Iris pigment epithelial cell (primary cell): ENCODE measurements at regions not wholly inside any gene's neighbourhood (a gene's known extent, or its start where the extent isn't known, plus 50 kb on each side); places are given as distances from the start of the nearest gene placed in this dataset.

Source experiments
- DNase-seq: peaks from one replicate; pipeline ENCODE4 v3.0.0-alpha.2; 2011; ENCODE audit warnings: low read depth

DNA sequence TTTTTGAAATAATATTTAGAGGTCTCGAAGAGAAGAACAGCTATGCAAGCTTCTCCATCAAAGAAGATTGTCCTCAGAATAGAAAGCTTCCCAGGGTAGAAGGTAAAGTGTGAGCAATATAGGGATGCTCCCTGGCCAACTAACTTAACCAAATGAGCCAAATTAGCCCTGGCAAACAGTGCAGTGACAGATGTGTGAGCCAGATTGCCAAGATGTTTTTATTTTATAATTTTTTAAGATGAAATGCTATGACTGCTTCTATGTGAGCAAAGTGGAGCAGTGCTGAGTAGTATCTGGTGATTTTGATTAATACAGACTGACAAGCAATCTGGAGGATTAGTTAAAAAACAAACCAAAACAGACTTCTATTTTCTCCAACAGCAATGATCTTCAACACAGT is 202.1 kb downstream of the NOVA1 start:
- no peak for DNase-seq

DNA sequence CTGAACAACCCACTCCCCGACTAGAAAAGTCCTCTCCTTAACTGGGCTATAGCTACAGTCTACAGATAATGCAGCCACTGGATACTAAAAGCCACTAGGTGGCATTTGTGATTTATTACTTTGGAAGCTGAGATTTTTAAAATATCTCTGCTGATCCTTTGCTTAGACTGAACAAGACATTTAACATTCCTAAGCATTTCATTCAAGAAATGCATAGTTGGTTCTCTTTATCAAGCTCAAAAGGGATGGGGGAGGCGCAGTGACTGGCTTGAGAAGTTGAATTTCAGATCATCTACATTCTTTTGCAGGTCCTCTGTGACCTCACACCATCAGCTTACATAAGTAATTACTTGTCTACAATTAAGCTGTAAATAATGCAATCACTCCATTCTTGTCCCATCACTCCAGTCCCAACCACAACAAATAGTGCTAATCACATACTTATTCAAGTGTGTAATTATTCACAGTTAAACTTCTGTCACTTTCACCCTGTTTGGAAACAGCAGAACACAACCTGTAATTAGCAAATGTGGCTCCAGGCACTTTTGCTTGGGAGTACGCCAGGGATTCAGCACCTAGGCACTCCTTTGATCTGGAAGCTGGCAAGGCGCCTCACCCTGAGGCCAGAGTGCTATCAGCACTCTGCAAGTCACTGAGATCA is 203.6 kb downstream of the NOVA1 start:
- peak; percentile 35 for DNase-seq

DNA sequence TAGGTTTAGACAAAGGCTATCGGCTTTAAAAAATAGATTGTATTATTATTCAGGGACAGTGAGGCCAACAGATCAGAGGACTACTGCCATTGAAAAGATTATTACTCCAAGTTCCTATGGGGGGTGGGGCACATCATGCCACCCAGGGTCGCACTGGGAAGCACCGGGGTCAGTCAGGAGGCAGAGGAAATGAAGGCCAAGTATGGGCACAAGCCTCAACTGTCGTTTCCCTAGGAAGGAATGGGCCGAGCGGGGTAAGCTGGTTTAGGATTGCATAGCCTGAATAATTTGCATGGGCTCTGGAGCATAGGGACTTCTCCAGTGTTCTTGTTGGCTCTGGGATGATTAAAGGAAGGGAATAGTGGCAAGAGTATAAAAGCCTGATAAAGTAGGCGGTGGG is 205.3 kb downstream of the NOVA1 start:
- DNase-seq, result no peak

DNA sequence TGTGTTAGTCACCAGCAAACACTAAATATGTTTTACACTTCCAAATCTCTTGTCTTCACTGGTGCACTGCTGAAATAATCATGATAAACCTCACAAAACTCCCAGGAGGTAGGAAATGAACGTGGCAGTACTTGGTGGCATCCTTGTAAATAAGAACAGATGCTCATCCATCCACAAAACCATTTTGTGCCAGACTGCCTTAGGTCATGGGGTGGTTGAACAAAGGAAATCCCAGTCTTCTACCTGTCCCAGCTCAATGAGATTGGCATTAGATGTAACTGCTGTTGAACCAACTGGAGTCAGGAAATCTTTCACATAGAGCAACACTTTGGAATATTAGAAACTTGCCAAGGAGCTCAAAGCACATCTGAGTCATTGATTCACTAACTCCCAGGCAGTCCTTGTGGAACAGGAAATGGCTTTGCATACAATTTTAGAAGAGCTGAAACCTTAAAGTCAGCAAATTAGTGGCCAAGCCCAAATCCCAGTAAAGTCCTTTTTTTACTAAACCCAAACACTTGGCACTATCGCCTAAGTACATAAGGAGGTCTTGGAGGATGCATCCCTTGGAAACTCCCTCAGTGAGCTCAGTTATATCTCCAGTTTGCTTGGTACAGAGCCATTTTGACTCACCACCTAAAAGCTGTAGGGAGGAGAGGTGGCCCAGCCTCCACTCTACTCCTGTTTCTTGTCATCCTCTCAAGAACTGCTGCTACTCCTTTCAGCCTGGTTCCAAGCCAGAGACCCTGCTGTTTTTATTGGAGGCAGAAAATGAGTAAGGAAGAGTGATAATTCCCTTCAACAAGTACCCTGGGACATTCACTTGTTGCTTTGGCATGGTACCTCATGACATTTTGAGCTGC is 208.0 kb downstream of the NOVA1 start:
- DNase-seq, result peak; percentile 35

DNA sequence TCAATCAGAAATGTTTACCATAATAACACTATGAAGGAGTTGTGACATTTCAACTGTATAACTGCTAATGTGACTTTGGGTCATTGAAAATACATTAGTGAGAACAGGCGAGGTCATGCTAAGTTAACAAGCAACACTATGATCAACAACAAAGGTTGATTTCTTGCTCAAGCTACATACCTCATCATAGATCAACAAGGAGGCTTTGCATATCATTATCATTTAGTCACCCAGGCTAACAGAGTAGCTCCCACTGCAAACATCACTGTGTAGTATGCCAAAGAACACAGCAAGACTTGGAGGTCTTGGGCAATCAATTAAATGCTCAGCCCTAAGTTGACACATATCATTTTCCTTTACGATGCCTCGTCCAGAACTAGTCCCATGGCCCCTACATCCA is 212.5 kb downstream of the NOVA1 start:
- no peak for DNase-seq

DNA sequence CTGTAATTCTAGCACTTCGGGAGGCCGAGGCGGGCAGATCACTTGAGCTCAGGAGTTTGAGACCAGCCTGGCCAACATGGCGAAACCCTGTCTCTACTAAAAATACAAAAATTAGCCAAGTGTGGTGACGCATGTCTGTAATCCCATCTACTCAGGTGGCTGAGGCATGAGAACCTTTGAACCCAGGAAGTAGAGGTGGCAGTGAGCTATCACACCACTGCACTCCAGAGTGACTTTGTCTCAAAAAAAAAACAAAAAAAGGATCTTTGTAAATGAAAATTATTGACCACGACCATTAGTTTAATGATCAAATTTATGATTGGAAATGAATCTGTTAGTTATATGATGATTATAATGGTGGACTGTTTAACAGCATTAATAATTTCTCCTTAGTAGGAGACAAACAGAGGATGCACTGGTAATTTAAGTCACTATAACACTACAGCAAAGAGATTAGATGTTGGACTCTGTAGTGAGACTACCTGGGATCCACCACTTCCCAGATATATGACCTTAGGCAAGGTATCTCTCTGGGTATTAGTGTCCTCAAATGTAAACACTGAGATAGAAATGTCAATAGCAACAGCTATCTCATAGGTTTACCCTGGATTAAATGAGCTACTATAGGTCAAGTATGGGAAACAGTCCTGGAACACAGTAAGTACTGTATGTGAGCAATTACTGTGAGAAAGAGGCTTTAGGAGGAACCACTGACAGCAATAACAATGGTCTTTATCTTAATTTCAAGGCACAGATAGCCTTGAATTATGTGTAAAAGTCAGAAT is 214.7 kb downstream of the NOVA1 start:
- no peak for DNase-seq

DNA sequence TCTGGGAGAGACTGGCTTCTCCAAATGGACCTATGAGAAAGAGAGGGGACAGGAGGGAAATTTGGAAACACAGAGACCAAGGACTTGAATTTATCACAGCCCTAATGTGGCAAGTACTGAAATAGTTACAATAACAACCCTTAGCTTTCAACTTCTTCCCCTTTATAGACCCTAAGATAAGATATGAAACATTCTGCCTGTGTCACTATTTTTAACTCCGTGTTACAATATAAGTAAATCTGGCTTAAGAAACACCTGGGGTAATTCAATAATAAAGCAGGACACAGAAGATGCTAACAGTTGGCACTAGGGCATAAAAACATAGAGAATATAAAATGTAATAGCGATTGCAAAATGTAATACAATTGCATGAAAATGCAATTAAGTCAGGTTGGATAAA is 216.4 kb downstream of the NOVA1 start:
- DNase-seq, result no peak

DNA sequence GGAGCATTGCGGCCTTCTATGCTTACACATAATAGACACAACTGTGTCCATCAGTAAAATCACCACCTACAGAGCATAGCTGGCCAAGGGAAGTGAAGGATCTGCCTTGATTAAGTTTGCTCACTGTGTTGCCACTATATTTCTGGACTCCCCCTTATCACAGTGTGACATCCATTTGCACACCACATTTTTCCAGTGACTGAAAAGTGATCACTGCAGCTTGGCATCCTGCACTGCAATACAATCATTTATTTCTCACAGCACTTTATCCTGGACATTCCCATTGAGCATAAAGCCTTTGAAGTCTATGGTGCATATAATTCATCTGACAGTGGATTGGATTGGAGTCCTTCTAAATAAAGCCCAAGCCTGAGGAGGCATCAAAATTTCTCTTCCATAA is 217.2 kb downstream of the NOVA1 start:
- DNase-seq, result no peak

DNA sequence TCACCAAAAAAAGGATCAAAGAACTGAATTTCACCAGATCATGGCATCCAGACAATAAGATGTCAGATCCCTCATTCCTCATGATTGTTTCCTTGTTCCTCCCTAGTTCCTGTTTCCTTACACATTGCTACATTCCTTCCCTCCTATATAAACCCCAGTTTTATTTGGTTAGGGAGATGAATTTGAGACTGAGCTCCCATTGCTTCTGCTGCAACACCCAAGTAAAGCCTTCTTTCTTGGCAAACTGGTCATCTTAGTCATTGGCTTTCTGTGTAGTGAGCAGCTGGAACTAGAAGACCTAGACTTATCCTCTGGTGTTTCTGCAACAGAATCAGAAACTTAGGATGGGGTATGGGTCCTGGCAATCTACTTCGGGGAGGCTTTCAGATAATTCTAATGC is 217.9 kb downstream of the NOVA1 start:
- no peak for DNase-seq

DNA sequence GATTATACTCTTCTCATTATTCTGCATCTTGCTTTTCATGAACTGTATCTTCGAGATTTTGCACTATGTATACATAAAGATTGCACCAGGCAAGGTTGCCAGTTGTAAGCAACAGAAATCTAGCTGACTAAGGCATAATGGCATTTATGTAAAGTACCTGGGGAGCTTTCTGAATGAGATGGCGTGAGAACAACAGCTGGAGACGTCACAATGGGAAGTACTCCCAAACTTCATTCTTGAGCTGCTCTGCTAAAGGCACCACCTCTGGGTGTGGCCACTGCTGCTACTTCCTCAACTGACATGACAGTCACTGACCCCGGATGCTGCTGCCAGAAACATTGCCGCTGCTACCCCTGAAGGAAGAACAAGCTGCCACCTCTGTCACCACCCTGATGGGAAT is 220.7 kb downstream of the NOVA1 start:
- DNase-seq, result no peak

DNA sequence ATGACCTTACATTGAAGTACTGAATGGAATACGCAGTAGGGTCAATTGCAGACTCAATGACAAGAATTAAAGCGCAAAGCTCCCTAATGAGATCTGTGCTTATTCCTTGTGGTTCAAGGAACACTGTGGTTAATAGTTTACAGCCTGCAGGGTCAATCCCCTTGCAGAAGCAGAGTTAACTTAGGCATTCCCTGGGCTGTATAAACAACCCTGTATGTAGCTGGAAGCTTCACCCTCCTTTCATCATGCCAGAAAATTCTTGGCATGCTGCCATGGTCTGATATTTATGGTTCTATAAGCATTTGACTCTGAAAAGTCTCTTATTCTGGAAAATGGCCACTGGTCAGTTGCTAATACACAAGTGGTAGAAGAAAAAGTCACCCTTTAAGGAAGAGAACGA is 227.7 kb downstream of the NOVA1 start:
- DNase-seq, result peak; percentile 60

DNA sequence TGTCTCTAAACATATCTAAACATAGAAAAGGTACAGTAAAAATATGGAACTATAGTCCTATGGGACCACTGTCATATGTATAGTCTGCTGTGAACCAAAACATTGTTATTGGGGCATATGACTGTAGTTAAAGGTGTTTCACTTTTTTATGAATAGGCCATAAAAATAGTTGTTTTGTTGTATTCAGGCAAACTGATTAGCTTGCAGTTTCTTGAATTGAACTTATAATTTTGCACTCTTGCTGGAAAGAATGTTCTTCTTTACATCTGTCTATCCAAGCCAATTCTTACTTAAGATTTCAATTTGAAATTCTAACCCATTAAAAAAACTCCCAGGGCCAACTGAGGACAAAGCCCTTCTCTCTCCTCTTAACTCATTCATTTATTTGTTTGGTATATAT is 234.1 kb downstream of the NOVA1 start:
- DNase-seq, result no peak

DNA sequence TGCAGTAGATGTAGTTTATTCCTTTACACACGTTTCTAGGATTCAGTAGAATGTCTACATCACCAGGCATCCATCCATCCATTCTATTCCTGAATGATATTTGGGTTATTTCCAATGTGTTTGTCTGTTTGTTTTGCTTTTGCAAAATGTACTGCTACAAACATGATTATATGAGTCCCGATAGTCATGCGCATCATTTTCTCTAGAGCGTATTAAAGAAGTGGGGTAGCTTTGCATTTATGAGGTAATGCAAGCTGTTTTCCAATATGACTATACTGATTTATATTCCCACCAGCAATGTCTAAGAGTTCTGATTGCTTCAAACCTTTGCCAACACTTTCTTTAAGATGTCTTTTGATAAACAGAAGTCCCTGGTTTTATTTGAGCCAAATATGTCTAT is 253.2 kb downstream of the NOVA1 start:
- DNase-seq, result no peak

DNA sequence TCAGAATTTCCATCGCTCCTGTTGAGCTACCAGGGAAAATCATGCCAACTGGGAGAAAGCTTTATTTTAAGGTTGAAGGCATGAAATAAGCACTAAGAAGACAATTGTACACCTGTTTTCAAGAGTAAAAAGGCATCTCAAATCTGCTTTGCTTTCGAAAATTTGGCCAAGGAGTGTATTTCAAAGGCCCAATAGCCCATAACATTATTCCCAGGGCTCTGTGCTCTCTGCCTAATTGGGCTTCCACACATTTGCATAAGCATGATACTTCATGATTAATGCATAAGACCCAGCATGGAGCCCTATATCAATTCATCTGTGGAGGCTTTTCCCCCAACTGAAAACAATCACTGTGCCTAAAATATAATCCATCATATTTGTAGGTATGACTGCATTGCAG is 258.5 kb downstream of the NOVA1 start:
- DNase-seq, result no peak

DNA sequence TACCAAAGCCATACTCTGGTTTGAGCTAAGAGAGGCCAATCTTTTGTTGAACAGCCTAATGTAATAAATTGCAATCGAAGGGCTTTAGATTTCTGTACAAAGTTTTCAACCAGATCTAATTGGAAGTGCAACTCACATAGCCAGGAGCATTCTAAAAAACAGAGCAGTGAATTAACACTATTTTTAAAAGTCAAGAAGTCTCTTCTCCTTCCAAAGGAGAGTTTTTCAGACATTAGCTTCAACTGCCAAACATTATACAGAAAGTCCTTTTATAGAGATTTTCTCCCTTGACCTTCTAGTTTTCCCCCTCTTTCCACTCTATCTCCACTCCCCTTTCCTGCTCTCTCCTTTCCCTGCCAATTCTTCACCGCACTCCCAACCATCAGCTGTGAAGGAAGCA is 259.6 kb downstream of the NOVA1 start:
- no peak for DNase-seq

DNA sequence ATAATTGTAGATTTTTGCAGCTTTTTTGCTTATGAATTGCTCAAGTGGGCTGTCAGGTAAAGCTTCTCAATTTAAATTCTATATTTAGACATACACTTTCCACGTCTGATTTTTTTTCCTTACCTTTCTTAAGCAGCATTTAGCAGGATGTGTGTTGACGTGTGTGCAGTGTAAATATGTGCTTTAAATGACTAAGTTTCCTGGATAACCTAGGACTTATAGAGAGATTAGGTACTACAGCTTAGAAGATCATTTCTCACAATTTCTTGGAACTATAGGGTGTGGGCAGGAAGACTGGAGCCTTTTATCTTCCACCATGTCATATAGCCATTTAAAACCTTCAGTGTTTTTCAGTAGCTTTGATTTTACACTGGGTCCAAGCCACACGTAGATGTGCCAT is 263.5 kb downstream of the NOVA1 start:
- DNase-seq, result no peak

DNA sequence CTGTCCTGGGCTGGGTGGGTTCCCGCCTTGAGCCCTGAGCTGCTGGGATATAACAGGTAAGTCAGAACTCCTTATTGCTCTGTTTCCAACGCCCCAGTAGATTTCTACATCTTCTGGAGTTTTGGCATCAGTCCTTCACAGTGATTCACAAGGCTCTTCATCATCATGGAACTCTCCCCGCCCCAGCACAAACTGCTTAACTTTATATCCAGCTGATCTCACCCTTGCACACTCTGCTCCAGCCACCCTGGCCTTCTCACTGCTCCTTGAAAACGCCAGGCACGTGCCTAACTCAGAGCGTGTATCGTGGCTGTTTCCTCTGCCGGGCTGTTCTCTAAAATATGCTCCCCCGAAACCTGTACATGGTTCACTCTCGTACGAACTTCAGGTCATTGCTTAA is 264.9 kb downstream of the NOVA1 start:
- peak; percentile 1 for DNase-seq

DNA sequence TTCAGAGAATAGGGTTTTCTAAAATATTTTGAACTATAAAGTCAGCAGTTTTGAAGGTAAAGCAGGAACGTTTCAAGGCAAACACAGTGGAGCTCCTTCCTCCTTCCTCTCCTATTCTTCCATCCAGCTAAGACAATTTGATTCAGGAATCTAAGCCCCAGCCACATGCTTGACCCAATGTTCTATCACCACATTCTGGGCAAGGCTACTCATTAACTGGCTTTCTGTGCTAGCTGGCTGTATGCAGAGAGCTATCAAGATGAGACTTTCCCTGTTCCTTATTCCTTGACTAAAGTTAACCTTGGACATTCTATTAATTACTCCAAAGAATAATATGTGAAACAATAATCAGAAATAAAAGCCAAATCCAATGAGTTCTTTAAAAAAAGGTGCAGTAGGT is 266.9 kb downstream of the NOVA1 start:
- no peak for DNase-seq

DNA sequence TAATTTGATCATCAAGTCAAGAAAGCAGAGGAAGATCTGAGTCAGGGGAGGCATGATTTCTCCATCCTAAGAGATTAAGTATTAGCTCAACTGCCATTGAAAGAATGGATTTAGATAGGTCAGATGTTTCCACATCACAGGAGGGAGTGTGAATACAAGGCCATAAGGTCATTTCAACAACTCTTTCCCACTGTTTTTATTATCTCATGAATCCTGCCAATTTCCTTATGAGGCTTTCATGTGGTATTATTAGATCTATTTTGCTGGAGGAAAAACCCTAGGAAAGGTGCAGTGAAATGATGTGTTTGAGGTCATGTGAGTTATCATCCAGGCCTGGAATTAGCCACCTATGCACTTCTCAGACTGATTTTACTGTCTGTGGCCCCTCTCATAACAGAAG is 269.0 kb downstream of the NOVA1 start:
- DNase-seq, result no peak

DNA sequence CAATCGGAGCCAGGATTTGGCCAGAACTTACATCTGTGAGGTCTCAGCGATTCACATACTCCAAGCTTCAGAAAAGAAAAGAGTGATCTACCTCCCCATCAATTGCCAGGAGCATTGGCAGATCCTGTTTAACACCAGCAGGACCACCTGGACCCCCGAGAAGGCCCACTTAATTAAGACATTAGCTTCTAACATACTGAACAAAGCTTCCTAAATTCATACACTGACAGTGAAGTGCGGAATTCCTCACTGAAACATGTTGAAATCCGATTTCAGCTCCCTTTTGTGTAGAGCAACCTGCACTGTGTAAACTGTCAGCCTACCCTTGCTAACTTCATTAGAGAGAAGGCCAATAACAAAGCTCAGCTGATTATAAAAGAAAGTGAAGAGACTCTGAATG is 274.0 kb downstream of the NOVA1 start:
- no peak for DNase-seq

DNA sequence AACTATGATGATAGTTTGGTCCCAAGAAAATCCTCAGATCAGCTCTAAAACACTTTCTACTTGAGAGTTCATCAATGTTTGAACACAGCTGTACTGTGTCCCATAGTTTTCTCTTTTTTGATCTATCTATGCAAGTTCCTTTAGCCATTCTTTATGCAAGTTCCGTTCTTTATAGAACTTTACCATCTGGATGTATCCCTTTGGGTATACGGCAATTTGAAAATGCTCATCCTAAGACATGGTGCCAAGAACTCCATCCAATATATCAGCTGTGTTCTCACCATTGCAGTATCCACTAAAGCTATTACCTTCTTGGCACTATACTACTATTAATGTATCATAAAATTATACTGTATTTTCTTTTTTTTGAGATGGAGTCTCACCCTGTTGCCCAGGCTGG is 276.9 kb downstream of the NOVA1 start:
- DNase-seq, result no peak

DNA sequence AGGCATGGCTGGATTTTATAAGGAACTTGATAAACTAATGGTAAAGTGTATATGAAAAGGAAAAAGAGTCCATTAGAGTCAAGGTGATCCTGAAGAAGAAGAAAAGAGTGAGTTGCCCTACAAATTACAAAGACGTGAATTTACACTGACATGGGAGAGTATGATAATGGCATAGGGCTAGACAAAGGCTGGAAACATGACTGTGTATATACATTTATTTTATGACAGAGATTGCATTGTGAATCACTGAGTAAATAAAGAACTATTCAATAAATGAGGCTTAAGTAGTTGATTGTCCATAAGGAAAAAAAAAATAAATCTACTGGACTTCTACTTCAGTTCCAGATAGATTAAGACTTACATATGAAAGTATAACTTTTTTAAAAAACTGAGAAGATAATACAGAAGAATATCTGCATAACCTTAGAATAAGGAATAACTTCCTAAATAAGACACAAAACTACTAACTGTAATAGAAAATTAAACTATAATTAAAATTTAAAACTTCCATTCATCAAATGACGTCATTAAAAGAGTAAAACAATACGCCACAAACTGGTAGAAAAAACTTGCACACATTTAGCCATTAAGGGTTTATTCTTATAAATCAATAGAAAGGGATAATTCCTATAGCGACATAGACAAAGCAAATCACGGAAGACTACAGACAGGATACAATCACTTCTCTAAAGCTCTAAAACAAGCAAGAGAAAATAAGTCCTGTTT is 278.5 kb downstream of the NOVA1 start:
- DNase-seq, result no peak
